ENCODE measurements at regions not wholly inside any gene's neighbourhood (a gene's known extent, or its start where the extent isn't known, plus 50 kb on each side); places are given as distances from the start of the nearest gene placed in this dataset.
"Not testable (repeated sequence)": the region's sequence is repeated elsewhere in the genome, so short reads cannot be mapped to it uniquely, and the experiment has no call there.

GRCh38 chr5:100043475-100043874 lies 491.7 kb upstream of the FAM174A start:
- no peak for TF ChIP-seq CTCF (conservative IDR thresholded peaks at IDR 0.05; ENCODE audit: control insufficient read depth, insufficient read depth, low read depth, low read length)
- no peak for DNase-seq (ENCODE audit: low read depth)
- no peak overlapping the region for H3K4me3 ChIP-seq (ENCODE audit: control insufficient read depth, low read depth, low read length)

- DNase-seq (ENCODE audit: low read depth), result no peak
- no peak for TF ChIP-seq CTCF (conservative IDR thresholded peaks at IDR 0.05; ENCODE audit: control insufficient read depth, insufficient read depth, low read depth, low read length)
These were observed 508.6 kb upstream of the FAM174A start for GRCh38 chr5:100026606-100027005.

GRCh38 chr5:100023536-100023935 lies 511.6 kb upstream of the FAM174A start:
- no peak overlapping the region for H3K4me3 ChIP-seq (ENCODE audit: control insufficient read depth, low read depth, low read length)
- no peak for TF ChIP-seq CTCF (conservative IDR thresholded peaks at IDR 0.05; ENCODE audit: control insufficient read depth, insufficient read depth, low read depth, low read length)
- no peak for DNase-seq (ENCODE audit: low read depth)

More at GRCh38 chr5:100026606-100027005, 508.6 kb upstream of the FAM174A start:
- H3K4me3 ChIP-seq (ENCODE audit: control insufficient read depth, low read depth, low read length), result no peak overlapping the region

DNA sequence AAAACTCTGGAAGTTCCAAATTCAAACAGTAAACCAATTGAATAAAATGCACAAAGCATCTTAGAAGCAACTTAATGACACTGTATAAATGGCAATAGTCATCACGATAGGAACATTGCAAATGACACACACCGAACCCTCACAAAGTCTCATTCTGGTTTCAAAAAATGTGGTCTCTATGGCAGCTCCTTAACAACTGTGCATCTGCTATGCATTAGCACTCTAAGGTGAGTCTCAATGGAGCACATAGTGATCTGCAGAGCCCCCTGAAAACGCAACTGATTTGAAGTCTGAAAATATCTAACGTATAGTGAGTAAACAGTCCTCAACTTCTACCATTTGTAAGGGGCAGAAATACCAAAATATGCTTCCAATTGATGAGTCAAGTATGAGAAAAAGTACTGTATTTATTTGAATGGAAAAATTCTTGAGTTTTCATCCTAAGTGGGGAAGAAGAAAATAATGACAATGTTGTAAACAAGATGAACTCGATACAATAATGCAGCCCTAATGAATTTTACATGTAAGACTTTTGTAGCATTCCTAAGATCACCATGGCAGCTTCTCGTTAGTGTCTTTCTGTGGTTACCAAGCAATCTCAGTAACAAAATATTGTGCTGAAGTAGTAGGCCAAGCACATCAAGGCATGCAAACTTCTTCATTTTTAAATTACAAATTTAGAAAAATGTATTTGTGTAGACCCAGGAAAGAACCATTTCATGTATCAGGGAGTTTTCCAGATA lies 517.5 kb upstream of the FAM174A start:
- DNase-seq (ENCODE audit: low read depth), result no peak

GRCh38 chr5:100013305-100013704 lies 521.9 kb upstream of the FAM174A start:
- not testable (repeated sequence) for H3K4me3 ChIP-seq (ENCODE audit: control insufficient read depth, low read depth, low read length); DNase-seq (ENCODE audit: low read depth)

More for the DNA sequence above, 517.5 kb upstream of the FAM174A start:
- TF ChIP-seq CTCF (conservative IDR thresholded peaks at IDR 0.05; ENCODE audit: control insufficient read depth, insufficient read depth, low read depth, low read length), result no peak
- H3K4me3 ChIP-seq (ENCODE audit: control insufficient read depth, low read depth, low read length), result no peak overlapping the region

DNA sequence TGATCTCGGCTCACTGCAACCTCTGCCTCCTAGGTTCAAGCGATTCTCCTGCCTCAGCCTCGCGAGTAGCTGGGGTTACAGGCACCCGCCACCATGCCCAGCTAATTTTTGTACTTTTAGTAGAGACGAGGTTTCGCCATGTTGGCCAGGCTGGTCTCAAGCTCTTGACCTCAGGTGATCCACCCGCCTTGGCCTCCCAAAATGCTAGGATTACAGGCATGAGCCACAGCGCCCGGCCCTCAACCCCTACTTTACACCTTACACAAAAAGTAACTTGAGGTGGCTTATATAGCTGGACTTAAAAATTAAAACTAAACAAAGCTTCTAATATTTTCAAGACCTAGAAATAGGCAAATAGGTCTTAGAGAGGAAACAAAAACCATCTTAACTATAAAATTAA lies 524.0 kb upstream of the FAM174A start:
- DNase-seq (ENCODE audit: low read depth); H3K4me3 ChIP-seq (ENCODE audit: control insufficient read depth, low read depth, low read length): not testable (repeated sequence)

DNA sequence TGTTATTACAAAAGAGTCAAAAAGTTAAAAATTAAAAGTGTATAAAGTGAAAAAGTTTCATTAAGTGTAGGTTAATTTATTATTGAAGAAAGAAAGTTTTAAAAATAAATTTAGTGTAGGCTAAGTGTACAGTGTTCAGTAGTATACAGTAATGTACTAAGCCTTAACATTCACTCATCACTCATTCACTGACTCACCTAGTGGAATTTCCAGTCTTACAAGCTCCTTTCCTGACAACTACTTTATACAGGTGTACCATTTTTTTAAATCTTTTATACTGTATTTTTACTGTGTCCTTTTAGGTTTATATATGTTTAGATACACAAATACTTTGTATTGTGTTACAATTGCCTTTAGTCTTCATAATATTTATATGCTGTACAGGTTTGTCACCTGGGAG lies 530.2 kb upstream of the FAM174A start:
- no peak overlapping the region for H3K4me3 ChIP-seq (ENCODE audit: control insufficient read depth, low read depth, low read length)
- DNase-seq (ENCODE audit: low read depth), result no peak

More for the DNA sequence above, 530.2 kb upstream of the FAM174A start:
- TF ChIP-seq CTCF (conservative IDR thresholded peaks at IDR 0.05; ENCODE audit: control insufficient read depth, insufficient read depth, low read depth, low read length), result no peak

All from fibroblast of mammary gland (primary cell).